HG03108 (cell line): ENCODE measurements at regions not wholly inside any gene's neighbourhood (a gene's known extent, or its start where the extent isn't known, plus 50 kb on each side); places are given as distances from the start of the nearest gene placed in this dataset.

Experiments
- ATAC-seq: cut with Tn5 transposase; IDR thresholded peaks from one replicate; pipeline ENCODE4 v1.9.1; 2021; ENCODE audit warnings: moderate library complexity; ENCODE audit not compliant: unreplicated experiment

DNA sequence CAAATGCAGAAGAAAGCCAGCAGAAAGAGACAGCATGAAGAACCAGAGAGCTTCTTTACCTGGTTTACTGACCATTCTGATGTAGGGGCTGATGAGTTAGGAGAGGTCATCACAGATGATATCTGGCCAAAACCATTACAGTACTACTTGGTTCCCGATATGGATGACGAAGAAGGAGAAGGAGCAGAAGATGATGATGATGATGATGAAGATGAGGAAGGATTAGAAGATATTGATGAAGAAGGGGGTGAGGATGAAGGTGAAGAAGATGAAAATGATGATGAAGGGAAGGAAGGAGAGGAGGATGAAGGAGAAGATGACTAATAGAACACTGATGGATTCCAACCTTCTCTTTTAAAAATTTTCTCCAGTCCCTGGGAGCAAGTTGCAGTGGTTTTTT, 178.2 kb upstream of the CRY1 start:
- ATAC-seq, result no peak

- ATAC-seq, result no peak
These were observed 182.2 kb upstream of the CRY1 start for GRCh38 chr12:107275530-107275929.

- ATAC-seq, result no peak
These were observed 184.5 kb upstream of the CRY1 start for GRCh38 chr12:107277855-107278254.

DNA sequence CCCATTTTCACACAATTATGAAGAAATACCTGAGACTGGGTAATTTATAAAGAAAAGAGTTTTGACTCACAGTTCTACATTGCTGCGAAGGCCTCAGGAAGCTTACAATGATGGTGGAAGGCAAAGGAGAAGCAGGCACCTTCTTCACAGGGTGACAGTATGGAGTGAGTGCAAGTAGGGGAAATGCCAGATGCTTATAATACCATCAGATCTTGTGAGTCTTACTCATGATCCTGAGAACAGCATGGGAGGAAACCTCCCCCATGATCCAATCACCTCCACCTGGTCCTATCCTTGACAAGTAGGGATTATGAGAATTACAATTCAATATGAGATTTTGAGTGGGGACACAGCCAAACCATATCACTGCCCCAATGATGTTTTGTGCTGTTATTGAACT, 189.3 kb upstream of the CRY1 start:
- no peak for ATAC-seq

DNA sequence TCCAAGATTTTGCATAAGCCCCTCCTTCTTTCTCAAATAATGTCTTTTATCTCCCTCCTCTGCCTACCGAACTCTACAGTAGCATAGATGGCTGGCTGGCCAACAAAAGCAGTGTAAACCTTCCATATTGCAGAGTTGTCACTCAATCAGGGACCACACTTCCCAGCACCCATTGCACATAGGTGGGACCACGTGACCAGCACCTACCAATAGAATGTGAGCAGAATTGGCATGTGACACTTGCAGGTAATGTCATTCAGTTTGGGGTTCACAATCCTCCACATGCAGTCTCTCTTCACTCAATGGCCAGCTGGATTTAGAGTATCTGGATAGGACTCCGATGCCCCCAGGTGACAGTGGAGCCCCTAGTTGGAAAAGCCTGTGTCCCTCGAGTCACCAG, 190.3 kb upstream of the CRY1 start:
- ATAC-seq, result no peak

- ATAC-seq, result no peak
These were observed 191.3 kb upstream of the CRY1 start for GRCh38 chr12:107284692-107285091.

- no peak for ATAC-seq
These were observed 194.4 kb upstream of the CRY1 start for GRCh38 chr12:107287436-107288413.

GRCh38 chr12:107288414-107289127, 195.2 kb upstream of the CRY1 start:
- ATAC-seq, result no peak

GRCh38 chr12:107291018-107291417, 197.7 kb upstream of the CRY1 start:
- no peak for ATAC-seq

GRCh38 chr12:107296681-107297089, 203.3 kb upstream of the CRY1 start:
- no peak for ATAC-seq

DNA sequence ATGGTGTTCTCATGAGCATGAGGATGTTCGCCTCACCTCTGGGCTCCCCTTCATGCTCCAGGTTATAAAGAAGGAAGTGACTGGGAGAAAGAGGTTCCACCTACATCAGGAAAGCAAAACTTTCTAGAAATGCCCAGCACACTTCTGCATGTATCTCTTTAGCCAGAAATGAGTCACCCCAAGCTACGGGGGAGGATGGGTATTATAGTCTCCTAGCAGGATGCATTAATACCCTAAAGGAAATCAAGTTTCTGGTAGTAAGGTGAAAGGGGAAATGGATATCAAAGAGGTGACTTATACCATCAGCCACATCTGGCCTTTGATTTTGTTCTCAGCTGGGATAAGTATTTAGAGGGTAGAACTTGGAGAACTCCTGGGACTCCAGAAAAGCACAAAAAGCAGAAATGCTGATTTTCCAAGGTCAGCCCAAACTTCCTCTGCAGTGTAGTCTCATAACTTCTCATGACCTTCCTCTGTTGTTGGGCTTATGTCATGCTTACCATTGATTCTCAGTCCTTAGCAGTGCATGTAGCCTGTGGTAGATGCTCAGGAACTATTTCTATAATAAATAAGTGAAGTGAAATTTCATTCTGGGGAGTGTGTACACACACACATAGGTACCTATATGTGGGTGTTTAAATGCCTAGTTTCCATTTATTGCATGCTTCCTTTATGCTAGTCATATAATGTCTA, 209.4 kb upstream of the CRY1 start:
- ATAC-seq, result no peak

- no peak for ATAC-seq
These were observed 211.5 kb upstream of the CRY1 start for GRCh38 chr12:107304588-107305532.

DNA sequence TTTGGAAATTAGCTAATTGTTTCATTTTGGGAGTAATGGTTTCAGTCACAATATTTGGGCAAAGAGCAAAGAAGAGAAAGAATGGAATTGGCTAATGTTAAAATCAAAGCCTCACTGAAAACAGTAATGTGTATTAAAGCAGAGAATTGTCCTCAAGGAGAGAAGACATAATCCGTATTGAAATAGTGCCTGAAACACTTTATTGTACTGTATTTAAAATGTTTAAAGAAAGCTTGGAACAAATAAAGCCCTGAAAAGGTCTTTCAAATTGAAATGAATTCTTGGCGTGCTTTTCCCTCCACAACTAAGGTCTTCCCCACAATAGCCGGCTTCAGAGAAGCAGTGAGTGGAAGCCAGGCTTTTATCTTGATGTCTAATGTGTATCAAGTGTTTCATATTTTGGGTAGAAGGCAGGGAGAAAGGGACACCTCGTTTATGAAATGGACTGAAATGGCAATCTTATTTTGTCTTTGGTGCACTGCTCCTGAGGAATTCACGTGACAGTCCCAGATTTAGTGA, 212.9 kb upstream of the CRY1 start:
- ATAC-seq, result no peak

- ATAC-seq, result no peak
These were observed 215.0 kb upstream of the CRY1 start for GRCh38 chr12:107308310-107308709.

- ATAC-seq, result no peak
These were observed 215.7 kb upstream of the CRY1 start for GRCh38 chr12:107309020-107309419.

- ATAC-seq, result no peak
These were observed 217.3 kb upstream of the CRY1 start for GRCh38 chr12:107310621-107311020.

DNA sequence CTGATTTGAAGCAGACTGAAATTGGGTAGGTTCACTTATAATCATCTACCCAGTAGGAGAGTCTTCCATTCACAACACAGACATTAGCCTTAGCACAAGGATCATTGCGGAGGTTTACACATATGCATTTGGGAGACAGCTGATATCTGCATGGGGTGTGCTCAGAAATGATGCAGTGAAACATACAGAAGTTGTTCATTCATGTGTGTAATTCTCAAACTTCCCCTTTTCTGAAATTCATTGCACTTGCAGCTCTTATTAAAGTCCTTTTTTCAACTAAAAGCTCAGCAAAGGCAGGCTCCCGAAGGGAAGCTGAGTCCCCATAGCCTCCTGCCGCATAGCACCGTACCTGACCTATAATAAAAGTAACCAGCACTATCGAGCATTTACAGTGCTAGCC, 218.3 kb upstream of the CRY1 start:
- ATAC-seq, result no peak

DNA sequence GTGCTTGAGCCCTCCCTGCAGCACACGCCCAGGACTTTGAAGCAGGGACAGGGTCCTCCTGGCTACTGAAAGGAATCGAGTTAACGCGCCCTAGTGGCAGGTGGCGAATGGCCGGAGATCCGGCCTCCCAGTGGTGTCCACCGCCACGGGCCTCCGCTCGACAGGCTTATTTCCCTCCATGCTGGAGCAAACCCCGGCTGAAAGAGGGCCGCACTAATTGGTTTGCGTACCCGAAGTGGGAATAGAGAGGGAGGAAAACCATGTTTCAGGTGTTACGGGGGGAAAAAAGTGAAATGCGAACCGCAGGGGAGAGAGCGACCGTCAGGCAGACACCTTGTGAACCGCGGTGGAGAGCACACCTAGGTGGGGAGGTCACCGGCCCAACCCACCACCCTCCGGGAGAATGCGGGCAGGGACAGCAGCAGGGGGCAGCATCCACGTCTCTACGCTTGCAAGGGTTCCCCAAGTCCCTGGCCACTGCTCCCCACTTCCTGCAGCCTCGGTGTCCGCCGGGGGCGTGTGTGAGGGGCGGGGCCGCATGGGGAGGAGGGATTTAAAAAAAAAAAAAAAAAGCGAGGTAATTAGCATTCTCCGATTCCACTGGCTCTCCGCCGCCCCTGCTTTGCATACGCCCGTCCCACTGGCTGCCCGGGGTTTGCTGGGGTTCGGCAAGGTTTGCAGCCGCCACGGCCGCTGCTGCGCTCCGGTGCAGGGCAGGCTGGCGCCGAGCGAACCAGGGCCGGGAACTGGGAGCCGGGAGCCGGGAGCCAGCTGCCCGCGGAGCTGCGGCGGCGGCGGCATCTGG, 224.6 kb upstream of the CRY1 start:
- no peak for ATAC-seq

DNA sequence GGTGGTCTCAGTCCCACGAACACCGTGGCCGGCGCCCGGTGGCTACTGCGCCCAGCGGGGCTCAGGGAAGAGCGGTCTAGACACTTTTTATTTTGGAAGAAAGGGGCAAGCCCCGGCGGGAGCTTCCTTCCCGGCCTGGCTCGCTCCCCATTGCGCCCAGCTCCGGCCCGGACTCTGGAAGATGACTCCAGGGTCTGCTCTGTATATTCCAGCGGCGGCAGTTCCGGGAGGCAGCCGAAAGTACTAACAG, 225.1 kb upstream of the CRY1 start:
- no peak for ATAC-seq
